ENCODE measurements at regions not wholly inside any gene's neighbourhood (a gene's known extent, or its start where the extent isn't known, plus 50 kb on each side); places are given as distances from the start of the nearest gene placed in this dataset.

- no peak for DNase-seq
Measured at GRCh38 chr12:46442738-46443137, 70.2 kb upstream of the SLC38A2 start.

- no peak for DNase-seq
Measured at GRCh38 chr12:46442239-46442638, 69.7 kb upstream of the SLC38A2 start.

- no peak for DNase-seq
Measured at GRCh38 chr12:46439793-46440511, 67.4 kb upstream of the SLC38A2 start.

GRCh38 chr12:46438719-46439319 is 66.2 kb upstream of the SLC38A2 start:
- DNase-seq, result no peak

GRCh38 chr12:46438256-46438655 is 65.7 kb upstream of the SLC38A2 start:
- DNase-seq, result no peak

- no peak for DNase-seq
Measured at GRCh38 chr12:46437469-46437868, 64.9 kb upstream of the SLC38A2 start.

GRCh38 chr12:46436747-46437146 is 64.2 kb upstream of the SLC38A2 start:
- DNase-seq, result no peak

GRCh38 chr12:46435625-46436024 is 63.1 kb upstream of the SLC38A2 start:
- DNase-seq, result no peak

GRCh38 chr12:46435029-46435428 is 62.5 kb upstream of the SLC38A2 start:
- no peak for DNase-seq

- DNase-seq, result no peak
Measured at GRCh38 chr12:46433829-46434228, 61.3 kb upstream of the SLC38A2 start.

GRCh38 chr12:46432325-46432724 is 59.8 kb upstream of the SLC38A2 start:
- DNase-seq, result no peak

- no peak for DNase-seq
Measured at GRCh38 chr12:46430340-46430948, 57.9 kb upstream of the SLC38A2 start.
